ENCODE measurements at regions not wholly inside any gene's neighbourhood (a gene's known extent, or its start where the extent isn't known, plus 50 kb on each side); places are given as distances from the start of the nearest gene placed in this dataset.

GRCh38 chr16:85461814-85462713, 151.1 kb upstream of the GSE1 start:
- no peak overlapping the region for H3K4me3 ChIP-seq (ENCODE audit: low read depth, low read length)
- no peak for TF ChIP-seq CTCF (IDR thresholded peaks at IDR 0.05; ENCODE audit: borderline replicate concordance, insufficient read depth, low read depth, low read length)

GRCh38 chr16:85462714-85463611, 150.2 kb upstream of the GSE1 start:
- no peak for TF ChIP-seq CTCF (IDR thresholded peaks at IDR 0.05; ENCODE audit: borderline replicate concordance, insufficient read depth, low read depth, low read length)
- H3K4me3 ChIP-seq (ENCODE audit: low read depth, low read length) = no peak overlapping the region

GRCh38 chr16:85463672-85464382, 149.3 kb upstream of the GSE1 start:
- H3K4me3 ChIP-seq (ENCODE audit: low read depth, low read length) = no peak overlapping the region
- no peak for TF ChIP-seq CTCF (IDR thresholded peaks at IDR 0.05; ENCODE audit: borderline replicate concordance, insufficient read depth, low read depth, low read length)

GRCh38 chr16:85464383-85465305, 148.5 kb upstream of the GSE1 start:
- no peak overlapping the region for H3K4me3 ChIP-seq (ENCODE audit: low read depth, low read length)
- TF ChIP-seq CTCF (IDR thresholded peaks at IDR 0.05; ENCODE audit: borderline replicate concordance, insufficient read depth, low read depth, low read length) = no peak

- no peak overlapping the region for H3K4me3 ChIP-seq (ENCODE audit: low read depth, low read length)
- TF ChIP-seq CTCF (IDR thresholded peaks at IDR 0.05; ENCODE audit: borderline replicate concordance, insufficient read depth, low read depth, low read length) = no peak
Measured at GRCh38 chr16:85465328-85466303, 147.5 kb upstream of the GSE1 start.

Measured in GM12875 (cell line).